Testis (tissue), 2 donors: ENCODE measurements at regions not wholly inside any gene's neighbourhood (a gene's known extent, or its start where the extent isn't known, plus 50 kb on each side); places are given as distances from the start of the nearest gene placed in this dataset.

Experiments
- CTCF ChIP-seq, 3 experiments: fragments of 450-650 bp in 2 of 3; fragments of 200-600 bp in 1 of 3; sonication (generic) in 1 of 3; IDR thresholded peaks; one replicate each; pipeline ENCODE4 v1.5.1; 2016 to 2019; ENCODE audit warnings: antibody characterized with exemption in 3 of 3, mild to moderate bottlenecking in 2 of 3, moderate library complexity in 1 of 3
- POLR2A ChIP-seq: fragments of 450-650 bp; IDR thresholded peaks from one replicate; pipeline ENCODE4 v1.6.1; 2017; ENCODE audit warnings: antibody characterized with exemption, mild to moderate bottlenecking, moderate library complexity

- TF ChIP-seq CTCF (IDR thresholded peaks at IDR 0.05), result no peak
- TF ChIP-seq POLR2A, result no peak
Measured at GRCh38 chr5:34604119-34604675, 51.9 kb upstream of the RAI14 start.
